ENCODE measurements at regions not wholly inside any gene's neighbourhood (a gene's known extent, or its start where the extent isn't known, plus 50 kb on each side); places are given as distances from the start of the nearest gene placed in this dataset.
"Not testable (repeated sequence)": the region's sequence is repeated elsewhere in the genome, so short reads cannot be mapped to it uniquely, and the experiment has no call there.

GRCh38 chr7:35853194-35853593 lies 52.3 kb downstream of the SEPTIN7 start:
- not testable (repeated sequence) for DNase-seq (ENCODE audit: low read depth in 4 of 4, low spot score in 2 of 4)

DNA sequence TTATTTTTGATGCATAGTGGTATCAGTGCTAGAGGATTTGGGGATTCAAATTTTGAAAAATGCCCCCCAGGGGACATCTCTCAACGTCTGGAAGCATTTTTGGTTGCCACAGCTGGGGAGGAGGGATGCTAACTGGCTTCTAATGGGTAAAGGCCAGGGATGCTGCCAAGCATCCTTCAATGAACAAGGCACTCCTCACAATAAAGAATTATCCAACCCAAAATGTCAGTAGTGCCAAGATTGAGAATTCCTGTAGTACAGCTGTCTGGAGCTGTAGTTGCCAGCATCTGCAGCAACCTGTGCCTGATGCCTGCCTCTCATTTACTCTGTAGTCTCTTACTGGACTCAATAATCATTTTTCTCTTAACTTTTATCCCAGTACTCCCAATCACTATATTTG lies 53.5 kb downstream of the SEPTIN7 start:
- no peak for DNase-seq (ENCODE audit: low read depth in 4 of 4, low spot score in 2 of 4)

DNA sequence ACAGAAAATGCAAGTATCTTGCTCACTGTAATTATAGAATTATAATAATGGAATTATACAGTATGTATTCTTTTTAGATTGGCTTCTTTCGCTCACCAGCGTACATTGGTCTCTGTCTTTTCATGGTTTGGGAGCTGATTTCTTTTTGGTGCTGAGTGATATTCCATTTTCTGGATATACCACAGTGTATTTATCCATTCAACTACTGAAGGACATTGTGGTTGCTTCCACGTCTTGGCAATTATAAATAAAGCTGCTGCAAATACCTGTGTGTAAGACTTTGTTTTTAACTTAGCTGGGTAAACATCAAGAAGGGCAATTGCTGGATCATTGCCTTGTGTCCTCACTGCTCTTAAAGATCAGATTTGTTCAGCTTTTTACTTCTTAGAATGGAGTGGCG lies 55.3 kb downstream of the SEPTIN7 start:
- DNase-seq (ENCODE audit: low read depth in 4 of 4, low spot score in 2 of 4), result no peak

- DNase-seq (ENCODE audit: low read depth in 4 of 4, low spot score in 2 of 4), result no peak
Observed at GRCh38 chr7:35860664-35861063, 59.8 kb downstream of the SEPTIN7 start.

DNA sequence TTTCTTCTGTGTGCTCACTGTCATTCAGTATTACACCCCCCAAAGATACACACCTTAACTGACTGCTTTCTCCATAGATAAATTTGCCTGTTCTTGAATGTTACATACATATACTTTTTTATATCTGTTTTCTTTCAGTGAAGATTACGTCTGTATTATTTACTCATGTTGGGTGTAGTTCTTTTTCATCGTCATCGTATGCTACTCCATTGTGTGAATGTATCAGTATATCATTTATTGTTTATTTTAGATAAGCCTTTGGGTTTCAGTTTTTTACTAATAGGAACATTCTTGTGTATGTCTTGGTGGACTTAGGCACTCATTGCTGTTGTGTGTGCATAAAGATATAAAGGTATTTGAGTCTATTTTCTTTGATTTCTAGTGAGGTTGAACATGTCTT lies 64.4 kb downstream of the SEPTIN7 start:
- DNase-seq (ENCODE audit: low read depth in 4 of 4, low spot score in 2 of 4), result no peak

- DNase-seq (ENCODE audit: low read depth in 4 of 4, low spot score in 2 of 4), result no peak
Observed at GRCh38 chr7:35866186-35866585, 65.3 kb downstream of the SEPTIN7 start.

- DNase-seq (ENCODE audit: low read depth in 4 of 4, low spot score in 2 of 4), result not testable (repeated sequence)
Observed at GRCh38 chr7:35869117-35869516, 68.3 kb downstream of the SEPTIN7 start.

DNA sequence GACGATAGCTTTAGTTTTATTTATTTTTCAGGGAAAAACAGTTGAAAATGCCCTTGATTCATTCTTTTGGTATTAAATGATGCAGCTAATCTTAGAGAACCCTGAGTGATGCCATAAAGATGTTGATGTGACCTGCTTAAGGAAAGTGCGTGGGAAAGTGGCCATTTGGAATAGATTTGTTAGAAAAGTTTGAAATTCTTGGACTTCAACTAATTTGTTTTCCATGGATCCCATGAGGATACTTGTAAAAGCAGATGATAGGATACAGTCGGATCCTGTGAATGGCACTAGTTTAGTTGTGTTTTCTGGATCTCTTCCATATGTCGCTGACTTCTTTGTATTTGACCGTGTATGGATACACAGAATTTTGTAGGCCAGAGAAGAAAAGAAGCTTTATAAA lies 69.0 kb downstream of the SEPTIN7 start:
- no peak for DNase-seq (ENCODE audit: low read depth in 4 of 4, low spot score in 2 of 4)

DNA sequence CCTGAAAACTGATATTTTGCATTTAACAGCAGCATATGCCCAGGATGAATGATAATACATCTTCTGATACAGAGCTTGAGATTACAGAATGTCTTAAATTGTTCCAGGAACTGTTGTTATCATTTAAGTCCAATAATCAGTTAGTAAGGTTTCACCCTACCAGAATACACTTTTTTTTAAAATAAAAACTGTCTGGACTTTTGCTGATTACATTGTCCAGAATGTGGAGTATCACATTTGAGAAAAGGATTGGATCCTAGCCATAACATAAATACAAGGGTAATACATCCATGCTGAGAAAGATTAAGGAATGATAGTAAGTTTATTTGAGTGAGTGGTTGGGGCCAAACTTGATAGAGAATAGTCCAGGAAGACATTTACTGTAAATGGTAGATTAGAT lies 71.0 kb downstream of the SEPTIN7 start:
- DNase-seq (ENCODE audit: low read depth in 4 of 4, low spot score in 2 of 4), result no peak

GRCh38 chr7:35874886-35875285 lies 74.0 kb downstream of the SEPTIN7 start:
- DNase-seq (ENCODE audit: low read depth in 4 of 4, low spot score in 2 of 4), result no peak

- DNase-seq (ENCODE audit: low read depth in 4 of 4, low spot score in 2 of 4), result no peak
Observed at GRCh38 chr7:35875292-35875691, 74.4 kb downstream of the SEPTIN7 start.

GRCh38 chr7:35878351-35878750 lies 77.5 kb downstream of the SEPTIN7 start:
- no peak for DNase-seq (ENCODE audit: low read depth in 4 of 4, low spot score in 2 of 4)

GRCh38 chr7:35887430-35887829 lies 86.6 kb downstream of the SEPTIN7 start:
- not testable (repeated sequence) for DNase-seq (ENCODE audit: low read depth in 4 of 4, low spot score in 2 of 4)

GRCh38 chr7:35889001-35889400 lies 88.1 kb downstream of the SEPTIN7 start:
- DNase-seq (ENCODE audit: low read depth in 4 of 4, low spot score in 2 of 4), result no peak

DNA sequence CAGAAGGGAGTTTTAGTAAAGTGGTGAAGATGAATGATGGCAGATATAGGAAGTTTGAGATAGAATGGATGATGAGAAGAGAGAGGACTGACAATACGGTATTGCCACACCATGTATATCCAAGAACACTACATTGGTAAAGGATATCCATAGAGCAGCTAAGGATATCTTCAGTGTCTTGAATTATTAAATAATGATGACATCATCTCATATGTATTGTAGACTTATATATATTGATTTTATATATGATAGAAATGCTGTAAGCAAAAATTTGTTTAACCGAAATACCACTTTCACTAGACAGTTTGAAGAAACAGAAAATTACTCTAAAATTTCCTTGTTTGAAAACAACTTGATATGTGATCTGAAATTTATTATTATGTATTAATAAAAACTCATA lies 89.0 kb downstream of the SEPTIN7 start:
- DNase-seq (ENCODE audit: low read depth in 4 of 4, low spot score in 2 of 4), result no peak

DNA sequence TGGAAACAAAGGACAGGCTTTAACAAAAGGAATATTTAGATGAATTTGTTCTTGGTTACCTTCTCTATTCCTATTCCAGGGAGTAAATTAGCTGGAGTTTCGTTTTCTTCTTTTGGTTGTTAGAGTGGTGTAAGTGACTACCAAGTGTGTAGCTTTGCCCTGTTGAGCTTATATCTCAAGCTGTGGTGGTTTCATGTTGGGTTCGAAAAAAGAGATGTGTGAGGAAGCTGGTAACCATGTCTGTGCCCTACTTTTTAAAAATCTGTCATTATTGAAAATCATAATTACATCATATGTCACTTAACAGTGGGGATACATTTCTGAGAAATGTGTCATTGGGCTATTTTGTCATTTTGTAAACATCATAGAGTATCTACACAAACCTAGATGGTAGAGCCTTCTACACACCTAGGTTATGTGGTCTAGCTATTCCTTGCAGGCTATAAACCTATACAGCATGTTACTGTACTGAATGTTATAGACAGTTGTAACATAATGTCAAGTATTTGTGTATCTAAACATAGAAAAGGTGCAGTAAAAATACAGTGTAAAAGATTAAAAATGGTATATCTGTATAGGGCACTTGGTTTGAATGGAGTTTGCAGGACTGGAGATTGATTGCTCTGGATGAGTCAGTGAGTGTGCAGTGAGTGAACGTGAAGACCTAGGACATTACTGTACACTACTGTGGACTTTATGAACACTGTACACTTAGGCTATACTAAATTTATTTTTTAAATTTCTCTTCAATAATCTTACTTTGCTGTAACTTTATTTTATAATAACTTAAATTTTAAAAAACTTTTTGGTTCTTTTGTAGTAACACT lies 90.4 kb downstream of the SEPTIN7 start:
- DNase-seq (ENCODE audit: low read depth in 4 of 4, low spot score in 2 of 4), result no peak

GRCh38 chr7:35893649-35894048 lies 92.8 kb downstream of the SEPTIN7 start:
- DNase-seq (ENCODE audit: low read depth in 4 of 4, low spot score in 2 of 4), result no peak

DNA sequence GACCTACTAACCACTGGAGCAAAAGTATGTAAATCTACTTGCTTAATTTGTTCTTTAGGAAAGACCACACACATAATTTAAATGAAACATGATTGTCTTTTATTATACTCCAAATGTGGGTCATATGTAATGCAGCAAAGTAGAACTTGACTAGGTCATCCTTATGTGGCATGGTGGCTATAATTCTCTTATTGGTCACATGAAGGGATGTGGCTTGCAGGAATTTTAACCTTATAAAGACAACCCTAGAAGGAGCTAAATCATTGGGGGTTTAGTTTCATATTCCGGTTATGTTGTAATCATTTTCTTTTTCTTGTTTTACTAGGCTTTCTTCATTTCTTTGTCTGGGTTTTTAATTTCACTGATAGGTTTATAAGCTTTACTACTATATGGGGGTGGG lies 93.9 kb downstream of the SEPTIN7 start:
- no peak for DNase-seq (ENCODE audit: low read depth in 4 of 4, low spot score in 2 of 4)

- DNase-seq (ENCODE audit: low read depth in 4 of 4, low spot score in 2 of 4), result no peak
Observed at GRCh38 chr7:35900651-35901050, 99.8 kb downstream of the SEPTIN7 start.

DNA sequence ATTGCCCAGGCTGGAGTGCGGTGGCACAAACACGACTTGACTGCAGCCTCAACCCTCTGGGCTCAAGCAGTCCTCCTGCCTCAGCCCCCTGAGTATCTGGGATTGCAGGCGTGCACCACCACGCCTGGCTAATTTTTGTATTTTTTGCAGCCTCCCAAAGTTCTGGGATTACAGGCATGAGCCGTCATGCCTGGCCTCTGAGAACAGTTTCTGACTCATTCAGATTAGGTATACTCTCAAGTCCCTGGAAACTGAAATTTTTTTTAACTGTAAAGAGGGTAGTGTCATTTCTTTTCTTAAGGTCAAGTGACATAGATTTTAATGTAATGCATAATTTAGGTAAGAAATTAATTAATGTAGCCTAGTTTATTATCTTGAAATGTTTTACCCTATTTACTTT lies 104.7 kb downstream of the SEPTIN7 start:
- no peak for DNase-seq (ENCODE audit: low read depth in 4 of 4, low spot score in 2 of 4)

DNA sequence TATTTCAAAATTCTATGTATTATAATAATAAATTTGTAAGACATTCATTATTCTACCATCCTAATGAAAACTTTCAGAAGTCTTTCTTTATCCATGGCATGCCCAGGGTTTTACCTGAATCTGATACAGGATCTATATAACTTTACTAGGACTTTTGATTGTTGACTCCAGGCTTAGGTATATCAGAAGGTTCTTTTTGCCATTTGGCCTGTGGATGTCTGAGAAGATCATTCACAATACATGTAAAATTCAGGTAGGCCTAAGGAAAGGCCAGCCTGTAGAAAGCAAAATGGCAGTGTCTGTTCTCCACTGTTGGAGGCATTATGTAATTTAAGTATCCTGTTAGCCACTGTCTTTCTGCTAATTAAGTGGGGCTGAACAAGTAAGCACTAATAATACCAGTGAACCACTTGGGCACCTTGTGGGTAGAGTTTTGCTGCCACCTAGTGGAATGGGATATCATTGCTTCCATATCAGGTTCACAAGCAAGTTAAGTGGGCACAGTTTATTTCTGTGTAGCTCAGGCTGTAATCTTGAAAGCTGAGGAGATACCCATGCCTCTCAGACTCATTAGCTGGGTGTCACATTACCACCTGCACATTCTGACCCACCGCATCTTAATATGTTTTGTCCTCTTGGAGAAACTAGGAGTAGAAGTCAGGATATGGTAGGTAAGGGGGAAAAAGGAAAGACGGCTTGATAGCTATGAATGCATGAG lies 105.5 kb downstream of the SEPTIN7 start:
- DNase-seq (ENCODE audit: low read depth in 4 of 4, low spot score in 2 of 4), result peak; percentile 25 to 65 (median 52)

Measured in left renal cortex interstitium (tissue), 4 donors.